Skeletal muscle tissue (tissue), 3 donors: ENCODE measurements at regions not wholly inside any gene's neighbourhood (a gene's known extent, or its start where the extent isn't known, plus 50 kb on each side); places are given as distances from the start of the nearest gene placed in this dataset.

Source experiments
- H3K27ac ChIP-seq: one replicate; pipeline ENCODE4 v1.7.0; 2013; ENCODE audit warnings: mild to moderate bottlenecking, low read depth, low read length, inconsistent platforms
- H3K27me3 ChIP-seq, 3 donors: one replicate each; pipeline ENCODE4 v1.7.0; 2013; ENCODE audit warnings: low read length in 3 of 3; ENCODE audit not compliant: control insufficient read depth in 3 of 3, insufficient read depth in 3 of 3
- H3K36me3 ChIP-seq, 3 donors: one replicate each; pipeline ENCODE4 v1.7.0; 2013; ENCODE audit warnings: low read length in 3 of 3; ENCODE audit not compliant: control insufficient read depth in 3 of 3, insufficient read depth in 3 of 3
- H3K4me1 ChIP-seq, 3 donors: one replicate each; pipeline ENCODE4 v1.7.0; 2013; ENCODE audit warnings: low read length in 3 of 3, mild to moderate bottlenecking in 3 of 3; ENCODE audit not compliant: control insufficient read depth in 3 of 3, insufficient read depth in 3 of 3
- H3K4me3 ChIP-seq, 3 donors: one replicate each; pipeline ENCODE4 v1.7.0; 2013; ENCODE audit warnings: low read length in 3 of 3
- H3K9ac ChIP-seq, 3 donors: one replicate each; pipeline ENCODE4 v1.7.0; 2013; ENCODE audit warnings: low read length in 3 of 3, mild to moderate bottlenecking in 3 of 3, moderate library complexity in 2 of 3, low read depth in 1 of 3
- H3K9me3 ChIP-seq, 3 donors: one replicate each; pipeline ENCODE4 v1.7.0; 2013; ENCODE audit warnings: low read length in 3 of 3; ENCODE audit not compliant: control insufficient read depth in 3 of 3
- donor health status: Osteomylitis.

DNA sequence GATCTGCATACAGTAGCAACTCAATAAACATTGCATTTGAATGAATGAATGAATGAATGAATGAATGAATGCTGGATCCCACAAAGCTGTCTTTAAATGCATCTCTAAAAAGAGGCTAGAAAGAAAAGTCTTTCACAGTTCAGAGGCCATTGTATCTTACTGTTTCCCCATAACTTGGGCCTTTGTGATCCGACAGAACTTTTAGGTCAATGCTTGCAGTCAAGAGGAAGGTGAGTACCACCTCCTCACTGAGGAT lies 119.9 kb upstream of the COPS8 start:
- H3K27ac ChIP-seq, result no peak overlapping the region
- no peaks in the 10 kb centered on the region for H3K36me3 ChIP-seq
- H3K4me3 ChIP-seq, result no peak overlapping the region
- no peak overlapping the region for H3K9ac ChIP-seq
- peaks cover 0 to 16% (median 6%) of the 10 kb centered on the region in 3 donors for H3K4me1 ChIP-seq
- peaks cover 0 to 3% (median 0%) of the 10 kb centered on the region in 3 donors for H3K27me3 ChIP-seq
- no peaks in the 10 kb centered on the region for H3K9me3 ChIP-seq

DNA sequence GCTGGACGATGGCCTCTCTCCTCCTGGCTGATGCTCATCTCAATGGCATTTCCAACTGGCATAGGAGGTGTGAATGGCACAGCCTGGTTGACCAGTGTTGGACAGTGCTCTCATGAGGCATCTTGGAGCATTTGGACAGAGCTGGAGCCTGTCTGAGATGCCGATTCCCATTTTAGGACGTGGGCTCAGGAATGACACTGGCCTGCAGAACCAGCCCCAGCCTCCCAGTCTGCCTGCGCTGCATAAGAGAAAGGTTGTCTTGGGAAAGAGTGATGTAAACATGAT lies 118.2 kb upstream of the COPS8 start:
- Histone ChIP-seq H3K9ac (no peak overlapping the region), H3K4me3 (no peak overlapping the region), H3K27me3 (peaks cover 7 to 9% (median 7%) of the 10 kb centered on the region in 3 donors), H3K4me1 (peaks cover 3 to 17% (median 11%) of the 10 kb centered on the region in 3 donors), H3K9me3 (no peaks in the 10 kb centered on the region), H3K36me3 (no peaks in the 10 kb centered on the region), H3K27ac (no peak overlapping the region)

DNA sequence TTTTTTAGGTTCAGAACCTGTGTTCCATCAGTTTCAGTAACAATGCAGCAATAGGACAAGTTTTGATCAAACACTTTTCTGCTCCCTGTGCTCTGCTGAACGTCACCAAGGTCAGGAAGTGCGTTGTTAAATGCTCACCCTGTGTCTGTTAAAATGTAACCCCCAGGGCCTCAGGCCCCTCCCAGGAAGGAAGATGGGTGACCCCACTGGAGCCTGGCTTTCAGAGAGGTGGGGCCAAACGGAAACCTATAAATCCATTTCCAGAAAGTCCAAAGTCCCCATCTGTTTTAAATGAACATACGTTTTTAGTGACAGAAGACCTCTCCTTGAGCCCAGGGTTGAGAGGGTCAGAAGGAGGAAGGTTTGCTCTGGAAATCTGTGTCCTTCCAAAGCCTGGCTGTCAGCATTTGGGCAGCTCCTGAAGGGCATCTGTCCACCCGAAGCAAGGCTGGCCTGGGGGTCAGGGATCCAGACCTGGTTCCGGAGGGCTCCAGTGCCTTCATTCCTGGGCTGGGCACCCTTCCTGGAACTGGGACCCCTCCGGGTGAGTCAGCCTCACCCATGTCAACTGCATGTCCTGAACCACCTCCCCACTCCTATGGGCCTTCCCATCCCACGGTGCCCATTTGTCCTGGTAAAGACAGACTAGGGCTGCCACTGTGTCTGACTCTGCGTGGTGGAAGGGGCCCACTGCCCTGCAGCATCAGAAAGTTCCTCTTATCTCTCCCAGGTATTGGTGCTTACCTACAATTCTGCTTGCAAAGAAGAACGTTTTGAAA lies 117.4 kb upstream of the COPS8 start:
- Histone ChIP-seq H3K9ac (no peak overlapping the region), H3K4me3 (no peak overlapping the region), H3K4me1 (peaks cover 8 to 20% (median 11%) of the 10 kb centered on the region in 3 donors), H3K9me3 (no peaks in the 10 kb centered on the region), H3K27me3 (peaks cover 7 to 11% (median 9%) of the 10 kb centered on the region in 3 donors), H3K36me3 (no peaks in the 10 kb centered on the region), H3K27ac (no peak overlapping the region)

DNA sequence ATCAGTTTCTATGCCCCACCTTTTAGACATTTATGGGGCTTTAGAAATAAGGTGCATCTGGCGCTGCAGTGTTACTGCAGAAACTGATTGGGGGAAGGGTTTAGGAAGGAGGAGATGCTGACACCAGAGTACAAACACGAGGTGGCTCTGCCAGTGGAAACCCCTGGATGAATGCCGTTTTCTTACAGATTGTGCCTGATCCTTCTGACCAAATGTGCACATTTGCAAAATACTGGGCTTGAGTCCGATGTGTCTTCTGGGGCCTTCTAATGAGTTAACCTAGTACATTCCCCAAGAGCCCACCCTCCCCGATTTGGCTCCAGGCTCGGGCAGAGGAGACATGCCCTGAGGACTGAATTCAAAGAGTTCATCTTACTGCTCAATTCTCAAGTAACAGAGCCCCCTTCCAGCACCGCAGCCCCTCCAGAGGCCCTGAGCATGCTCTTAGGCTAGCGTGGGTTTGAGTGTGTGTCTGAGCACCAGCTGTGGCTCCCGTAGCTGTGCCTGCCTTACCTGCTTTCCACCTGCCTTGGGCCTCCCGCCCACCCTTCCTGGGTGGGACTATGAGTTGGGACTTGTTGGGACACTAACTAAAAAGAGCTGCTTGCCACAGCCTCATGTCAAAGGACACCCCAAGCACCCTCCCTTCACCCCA lies 116.7 kb upstream of the COPS8 start:
- peaks cover 9 to 19% (median 14%) of the 10 kb centered on the region in 3 donors for H3K4me1 ChIP-seq
- peak overlapping the region; percentile 36 for H3K27ac ChIP-seq
- H3K9me3 ChIP-seq, result no peaks in the 10 kb centered on the region
- no peaks in the 10 kb centered on the region for H3K36me3 ChIP-seq
- no peak overlapping the region for H3K9ac ChIP-seq
- no peak overlapping the region for H3K4me3 ChIP-seq
- peaks cover 7 to 11% (median 9%) of the 10 kb centered on the region in 3 donors for H3K27me3 ChIP-seq

DNA sequence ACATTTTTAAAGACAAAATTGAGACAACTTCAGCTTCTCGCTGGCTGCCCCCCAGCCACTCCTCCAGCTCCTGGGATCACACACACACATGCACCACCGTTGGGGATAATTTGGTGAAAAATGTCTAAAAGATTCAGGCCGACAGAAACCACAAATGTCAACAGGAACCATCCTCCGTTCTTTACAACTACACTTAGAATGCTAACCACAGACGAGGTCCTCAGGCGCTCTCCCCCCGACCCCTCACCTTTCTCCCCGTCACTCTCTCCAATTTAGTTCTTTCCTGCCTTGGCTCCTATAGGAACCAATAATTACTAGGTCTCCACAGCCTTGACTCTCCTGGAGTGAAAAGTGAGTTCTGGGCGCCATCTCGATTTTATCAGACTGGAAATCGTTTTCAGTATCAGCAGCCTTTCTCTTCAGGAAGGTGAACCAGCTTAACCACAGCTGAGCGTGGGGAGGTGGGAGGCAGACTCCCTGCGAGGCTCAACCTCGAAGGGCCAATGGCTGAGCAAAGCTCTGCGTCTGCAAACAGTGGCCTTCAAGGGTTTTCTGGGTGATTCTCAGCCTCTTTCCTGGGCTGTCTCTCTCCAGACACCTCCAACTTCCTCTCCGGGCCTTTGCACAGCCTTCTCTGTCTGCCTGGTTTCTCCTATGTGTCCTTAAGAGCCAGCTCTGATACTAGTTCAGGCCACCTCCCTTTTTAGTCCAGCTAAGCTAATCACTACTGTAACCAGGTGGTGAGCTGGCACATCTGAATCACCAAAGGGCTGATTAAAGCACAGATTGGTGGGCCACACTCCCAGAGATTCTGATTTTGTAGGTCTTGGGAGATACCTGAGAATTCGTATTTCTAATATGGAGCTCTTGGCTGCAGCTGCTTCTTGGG lies 115.7 kb upstream of the COPS8 start:
- peak overlapping the region; percentile 47 for H3K27ac ChIP-seq
- H3K9ac ChIP-seq, result no peak overlapping the region
- H3K4me1 ChIP-seq, result peaks cover 9 to 18% (median 14%) of the 10 kb centered on the region in 3 donors
- peaks cover 7 to 11% (median 9%) of the 10 kb centered on the region in 3 donors for H3K27me3 ChIP-seq
- H3K4me3 ChIP-seq, result no peak overlapping the region
- no peaks in the 10 kb centered on the region for H3K36me3 ChIP-seq
- H3K9me3 ChIP-seq, result no peaks in the 10 kb centered on the region

DNA sequence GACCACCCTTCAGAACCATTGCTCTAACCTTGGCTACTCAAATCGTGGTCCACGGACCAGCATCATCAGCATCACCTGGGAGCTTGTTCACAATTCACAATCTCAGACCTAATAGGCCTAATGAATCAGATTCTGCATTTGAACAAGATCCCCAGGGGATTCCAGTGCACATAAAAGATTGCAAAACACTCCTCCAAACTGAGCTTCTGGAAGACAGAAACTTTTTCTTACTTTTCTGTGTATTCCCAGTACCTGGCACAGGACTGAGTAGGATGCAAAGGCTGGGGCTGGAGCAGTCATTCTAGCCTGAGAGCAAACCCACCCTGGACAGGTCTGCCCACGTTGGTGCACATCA lies 115.1 kb upstream of the COPS8 start:
- Histone ChIP-seq H3K36me3 (no peaks in the 10 kb centered on the region), H3K4me1 (peaks cover 9 to 15% (median 14%) of the 10 kb centered on the region in 3 donors), H3K4me3 (no peak overlapping the region), H3K27ac (no peak overlapping the region), H3K9ac (no peak overlapping the region), H3K27me3 (peaks cover 6 to 11% (median 7%) of the 10 kb centered on the region in 3 donors), H3K9me3 (no peaks in the 10 kb centered on the region)

DNA sequence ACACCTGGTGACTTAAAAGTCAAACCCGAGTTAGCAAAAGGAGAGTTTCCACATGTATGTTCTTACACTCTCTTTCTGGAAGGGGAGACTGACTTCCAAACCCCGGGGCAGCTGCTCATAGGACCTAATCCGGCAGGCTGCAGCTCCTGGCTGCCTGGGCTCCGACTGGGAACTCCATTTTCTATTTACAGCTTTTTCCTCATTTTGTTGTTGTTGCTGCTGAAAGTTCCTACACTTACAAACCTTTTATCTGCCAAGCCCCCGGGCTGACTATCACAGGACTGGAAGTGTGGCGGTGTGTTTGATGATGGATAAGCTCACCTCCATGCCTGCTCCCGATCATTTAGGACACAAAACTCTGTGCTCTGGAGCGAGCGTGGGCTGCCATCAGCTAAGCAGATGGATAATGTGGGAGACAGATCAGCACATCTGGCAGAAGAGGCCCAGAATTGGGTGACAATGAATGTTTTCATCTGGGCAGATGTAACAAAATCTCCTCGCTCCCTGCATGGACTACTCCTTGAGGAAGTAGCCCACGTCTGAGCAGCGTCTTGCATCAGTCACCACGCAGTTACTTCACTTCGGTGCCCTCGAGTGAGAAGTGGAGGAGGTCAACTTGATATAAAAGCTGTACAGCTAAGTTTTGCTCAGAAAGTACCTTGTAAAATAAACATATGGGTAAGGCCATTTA lies 114.4 kb upstream of the COPS8 start:
- no peak overlapping the region for H3K9ac ChIP-seq
- H3K9me3 ChIP-seq, result no peaks in the 10 kb centered on the region
- peaks cover 9 to 15% (median 14%) of the 10 kb centered on the region in 3 donors for H3K4me1 ChIP-seq
- no peak overlapping the region for H3K4me3 ChIP-seq
- no peaks in the 10 kb centered on the region for H3K36me3 ChIP-seq
- peaks cover 6 to 11% (median 8%) of the 10 kb centered on the region in 3 donors for H3K27me3 ChIP-seq
- H3K27ac ChIP-seq, result peak overlapping the region; percentile 56

DNA sequence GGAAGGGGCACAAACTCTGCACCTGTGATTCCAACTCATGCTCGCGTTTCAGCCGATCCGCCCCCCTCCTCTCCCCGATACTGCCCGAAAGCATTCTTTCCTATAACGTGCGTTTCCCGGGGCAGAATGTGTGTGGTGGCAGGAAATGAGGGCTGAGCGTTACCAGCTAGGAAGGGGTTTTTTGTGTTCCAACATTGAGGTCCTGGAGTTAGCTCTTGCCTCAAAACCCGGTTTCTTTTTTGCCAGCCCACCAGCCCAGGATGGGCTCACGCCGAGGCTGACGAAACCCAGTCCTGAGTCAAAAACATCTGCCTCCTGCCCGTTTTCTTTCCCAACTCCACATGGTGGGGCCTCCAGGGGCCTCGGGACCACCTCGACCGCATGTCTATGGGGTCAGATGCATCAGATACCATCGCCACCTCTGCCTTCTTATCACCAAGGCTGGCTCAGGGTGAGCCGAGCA lies 113.7 kb upstream of the COPS8 start:
- Histone ChIP-seq H3K9me3 (no peaks in the 10 kb centered on the region), H3K27me3 (peaks cover 6 to 11% (median 9%) of the 10 kb centered on the region in 3 donors), H3K4me1 (peaks cover 9 to 17% (median 14%) of the 10 kb centered on the region in 3 donors), H3K36me3 (no peaks in the 10 kb centered on the region), H3K27ac (peak overlapping the region; percentile 56), H3K4me3 (no peak overlapping the region), H3K9ac (peak overlapping the region in 1 of 3 donors; percentile 25)

DNA sequence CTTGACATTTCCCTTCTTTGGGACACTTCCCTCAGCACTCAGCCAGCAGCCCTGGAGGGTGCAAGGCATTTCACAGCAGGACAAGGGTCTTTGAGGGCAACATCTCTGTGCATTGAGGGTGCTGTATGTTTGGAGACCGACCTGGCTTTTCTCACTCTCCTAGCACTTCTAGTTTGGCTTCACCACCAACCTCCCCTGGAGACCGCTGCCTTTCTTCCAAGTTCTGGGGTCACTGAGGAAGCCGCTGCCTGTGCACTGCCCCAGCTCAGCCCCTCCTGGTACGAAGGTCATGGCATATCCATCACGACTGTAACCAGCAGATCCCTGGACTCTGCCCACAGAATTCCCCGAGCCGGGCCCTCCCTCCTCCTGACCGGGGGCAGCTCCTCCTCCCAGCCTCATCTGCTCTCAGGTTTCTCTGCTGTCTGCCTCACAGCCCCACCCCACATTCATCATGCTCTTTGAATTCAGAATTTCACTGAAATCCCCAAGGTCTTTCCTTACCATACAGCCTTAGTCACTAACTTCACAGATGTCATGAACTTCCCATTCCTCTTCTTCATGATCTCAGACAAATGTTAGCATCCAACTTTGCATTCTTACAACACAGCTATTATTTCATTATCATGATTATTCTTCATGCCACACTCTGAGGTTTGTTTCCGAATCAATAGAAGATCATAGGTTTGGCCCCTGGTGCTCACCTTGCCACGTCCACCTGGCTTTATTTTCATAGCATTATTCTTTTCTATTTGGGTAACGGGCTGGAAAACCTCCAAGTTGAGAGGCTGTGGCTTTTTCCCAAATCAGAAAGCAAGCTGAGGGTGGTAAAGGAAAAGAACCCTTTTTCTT lies 113.0 kb upstream of the COPS8 start:
- peak overlapping the region; percentile 71 for H3K27ac ChIP-seq
- H3K9ac ChIP-seq, result peak overlapping the region in 1 of 3 donors; percentile 25
- peaks cover 9 to 14% (median 10%) of the 10 kb centered on the region in 3 donors for H3K4me1 ChIP-seq

More for the DNA sequence above, 113.0 kb upstream of the COPS8 start:
- Histone ChIP-seq H3K36me3 (no peaks in the 10 kb centered on the region), H3K9me3 (no peaks in the 10 kb centered on the region), H3K4me3 (no peak overlapping the region), H3K27me3 (peaks cover 6 to 11% (median 9%) of the 10 kb centered on the region in 3 donors)
